ENCODE measurements at regions not wholly inside any gene's neighbourhood (a gene's known extent, or its start where the extent isn't known, plus 50 kb on each side); places are given as distances from the start of the nearest gene placed in this dataset.
"Not testable (repeated sequence)": the region's sequence is repeated elsewhere in the genome, so short reads cannot be mapped to it uniquely, and the experiment has no call there.

- no peak for DNase-seq (ENCODE audit: low spot score)
Observed at GRCh38 chr1:30125821-30126170, 597.6 kb downstream of the MATN1 start.

- no peak for DNase-seq (ENCODE audit: low spot score)
Observed at GRCh38 chr1:30125021-30125820, 598.2 kb downstream of the MATN1 start.

- DNase-seq (ENCODE audit: low spot score) = no peak
Observed at GRCh38 chr1:30123896-30124295, 599.5 kb downstream of the MATN1 start.

- DNase-seq (ENCODE audit: low spot score) = no peak
Observed at GRCh38 chr1:30123036-30123435, 600.3 kb downstream of the MATN1 start.

- no peak for DNase-seq (ENCODE audit: low spot score)
Observed at GRCh38 chr1:30120245-30121000, 603.0 kb downstream of the MATN1 start.

- DNase-seq (ENCODE audit: low spot score) = no peak
Observed at GRCh38 chr1:30117685-30118084, 605.7 kb downstream of the MATN1 start.

- DNase-seq (ENCODE audit: low spot score) = no peak
Observed at GRCh38 chr1:30111431-30111830, 612.0 kb downstream of the MATN1 start.

GRCh38 chr1:30110846-30111245 lies 612.5 kb downstream of the MATN1 start:
- no peak for DNase-seq (ENCODE audit: low spot score)

GRCh38 chr1:30109853-30110252 lies 613.5 kb downstream of the MATN1 start:
- DNase-seq (ENCODE audit: low spot score) = no peak

GRCh38 chr1:30108186-30108585 lies 615.2 kb downstream of the MATN1 start:
- DNase-seq (ENCODE audit: low spot score) = no peak

- no peak for DNase-seq (ENCODE audit: low spot score)
Observed at GRCh38 chr1:30106125-30106524, 617.3 kb downstream of the MATN1 start.

- no peak for DNase-seq (ENCODE audit: low spot score)
Observed at GRCh38 chr1:30104551-30104950, 618.8 kb downstream of the MATN1 start.

- DNase-seq (ENCODE audit: low spot score) = no peak
Observed at GRCh38 chr1:30103708-30104411, 619.5 kb downstream of the MATN1 start.

GRCh38 chr1:30102605-30103004 lies 620.8 kb downstream of the MATN1 start:
- no peak for DNase-seq (ENCODE audit: low spot score)

- DNase-seq (ENCODE audit: low spot score) = no peak
Observed at GRCh38 chr1:30101487-30102227, 621.7 kb downstream of the MATN1 start.

- DNase-seq (ENCODE audit: low spot score) = no peak
Observed at GRCh38 chr1:30101016-30101415, 622.4 kb downstream of the MATN1 start.

- DNase-seq (ENCODE audit: low spot score) = no peak
Observed at GRCh38 chr1:30100524-30100862, 622.9 kb downstream of the MATN1 start.

GRCh38 chr1:30099587-30100523 lies 623.5 kb downstream of the MATN1 start:
- DNase-seq (ENCODE audit: low spot score) = no peak

- DNase-seq (ENCODE audit: low spot score) = not testable (repeated sequence)
Observed at GRCh38 chr1:30097851-30098250, 625.5 kb downstream of the MATN1 start.

GRCh38 chr1:30095451-30096025 lies 627.8 kb downstream of the MATN1 start:
- no peak for DNase-seq (ENCODE audit: low spot score)

- no peak for DNase-seq (ENCODE audit: low spot score)
Observed at GRCh38 chr1:30095051-30095450, 628.3 kb downstream of the MATN1 start.
